HG03469 (cell line): ENCODE measurements at regions not wholly inside any gene's neighbourhood (a gene's known extent, or its start where the extent isn't known, plus 50 kb on each side); places are given as distances from the start of the nearest gene placed in this dataset.
"Not testable (repeated sequence)": the region's sequence is repeated elsewhere in the genome, so short reads cannot be mapped to it uniquely, and the experiment has no call there.

Experiments used
- ATAC-seq: cut with Tn5 transposase; IDR thresholded peaks from one replicate; pipeline ENCODE4 v1.9.1; 2021; ENCODE audit warnings: mild to moderate bottlenecking, moderate library complexity, moderate number of reproducible peaks; ENCODE audit not compliant: unreplicated experiment

DNA sequence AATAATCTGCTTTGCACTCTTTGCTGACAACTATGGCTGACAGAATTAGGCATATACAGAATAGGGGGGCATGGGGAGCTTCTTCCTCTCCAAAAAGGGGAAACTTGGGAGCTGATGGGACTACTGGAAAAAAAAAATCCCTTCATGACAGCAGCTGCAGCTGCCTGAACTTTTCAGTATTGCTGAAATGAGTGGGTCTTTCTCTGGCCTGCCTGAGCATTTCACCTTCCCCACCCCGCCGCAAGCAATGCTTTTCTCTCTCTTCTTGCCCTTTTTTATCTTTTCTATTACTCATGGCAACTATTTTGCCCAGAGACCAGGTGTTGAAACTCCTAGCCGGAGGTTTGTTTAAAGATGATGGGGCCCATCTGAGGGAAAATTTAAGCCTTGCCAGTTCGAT, 244.9 kb downstream of the SEMA3D start:
- no peak for ATAC-seq

DNA sequence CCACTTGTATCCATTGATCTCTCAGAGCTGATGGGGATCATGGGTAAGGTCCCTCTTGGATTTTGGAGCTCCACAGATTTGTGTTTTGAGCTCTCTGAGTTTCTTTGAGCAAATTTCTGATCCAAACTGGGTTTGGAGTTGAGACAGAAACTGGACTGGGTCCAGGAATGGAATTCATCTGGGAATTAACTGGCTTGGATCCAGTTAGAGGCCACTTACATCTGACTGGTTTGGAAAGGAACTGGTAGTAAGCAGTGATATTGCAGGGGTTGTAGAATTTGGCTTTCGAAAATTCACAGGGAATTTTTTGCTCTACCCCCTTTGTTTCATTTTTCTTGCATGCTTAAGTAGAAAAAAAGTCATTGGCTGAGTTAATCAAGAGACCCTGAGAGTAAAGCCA, 245.6 kb downstream of the SEMA3D start:
- no peak for ATAC-seq

DNA sequence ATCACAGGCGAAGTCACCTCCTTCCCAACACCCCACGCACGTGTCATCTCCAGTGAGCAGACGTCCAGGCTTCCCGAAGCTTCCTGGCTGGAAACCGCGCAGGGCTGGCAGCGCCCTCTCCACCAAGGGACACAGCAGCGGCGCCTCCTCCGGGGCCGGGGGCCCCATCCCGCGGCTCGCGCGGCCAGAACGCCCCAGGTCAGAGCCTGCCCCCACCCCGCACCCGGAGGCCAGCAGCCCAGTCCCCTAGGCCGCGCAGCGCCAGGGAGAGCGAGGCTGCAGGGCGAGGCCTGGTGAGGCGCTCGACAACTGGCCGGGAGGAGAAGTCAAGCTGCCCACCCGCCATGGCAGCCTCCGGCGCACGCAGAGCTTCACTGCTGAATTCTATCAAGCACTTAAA, 247.0 kb downstream of the SEMA3D start:
- no peak for ATAC-seq

DNA sequence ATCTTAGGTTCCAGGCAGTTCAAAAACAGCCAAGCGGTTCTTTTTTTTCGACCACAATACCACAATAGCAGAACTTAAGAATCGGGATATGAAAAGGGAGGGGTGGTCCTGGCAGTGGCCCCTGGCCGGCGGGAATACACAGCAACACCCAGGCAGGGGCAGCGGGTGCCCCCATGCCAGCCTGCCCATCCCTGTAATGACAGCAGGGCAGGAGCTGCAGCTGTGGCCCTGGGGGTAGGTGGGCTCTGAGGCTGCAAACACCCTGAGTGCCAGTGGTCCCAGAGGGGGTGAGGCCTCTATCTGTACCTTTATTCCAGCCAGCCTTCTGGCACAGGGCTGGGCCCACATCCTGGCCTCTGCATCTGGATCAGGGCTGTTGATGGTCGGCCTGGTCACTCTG, 247.4 kb downstream of the SEMA3D start:
- ATAC-seq: no peak

DNA sequence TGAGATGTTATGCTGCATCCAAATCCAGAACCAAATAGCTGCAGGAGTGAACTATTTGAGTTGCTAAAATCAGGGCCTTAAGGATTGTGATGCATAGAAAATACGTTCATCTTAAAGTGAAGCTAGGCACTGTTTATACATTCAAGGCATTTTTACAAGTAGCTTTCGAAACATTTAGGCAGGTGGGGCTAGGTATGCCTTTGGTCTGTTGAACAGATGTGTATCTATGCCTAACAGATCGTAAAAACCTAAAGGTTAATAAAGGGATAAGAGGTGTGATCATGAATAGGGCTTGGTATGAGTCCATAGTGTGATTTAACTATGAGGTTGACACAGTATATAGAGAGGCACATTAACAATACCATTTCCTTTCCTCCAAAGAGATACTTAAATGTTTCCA, 262.5 kb downstream of the SEMA3D start:
- ATAC-seq: no peak

DNA sequence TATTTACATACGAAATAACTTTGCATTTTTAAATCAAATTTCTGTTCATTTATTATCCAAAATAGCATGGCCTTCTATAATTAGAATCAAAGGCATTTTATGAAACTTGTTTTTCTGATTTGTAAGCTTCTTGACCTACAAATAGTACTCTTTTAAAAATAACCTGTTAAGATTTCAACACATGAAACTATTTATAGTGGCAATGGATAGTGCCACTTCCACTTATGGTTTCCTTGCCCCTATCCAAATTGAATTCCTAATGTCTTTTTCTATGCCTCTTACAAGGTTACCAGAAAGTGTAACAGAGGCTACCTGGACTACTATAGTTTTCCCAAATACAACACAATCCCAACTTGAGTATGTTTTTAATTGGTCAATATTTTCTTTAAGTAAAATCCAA, 263.5 kb downstream of the SEMA3D start:
- no peak for ATAC-seq

DNA sequence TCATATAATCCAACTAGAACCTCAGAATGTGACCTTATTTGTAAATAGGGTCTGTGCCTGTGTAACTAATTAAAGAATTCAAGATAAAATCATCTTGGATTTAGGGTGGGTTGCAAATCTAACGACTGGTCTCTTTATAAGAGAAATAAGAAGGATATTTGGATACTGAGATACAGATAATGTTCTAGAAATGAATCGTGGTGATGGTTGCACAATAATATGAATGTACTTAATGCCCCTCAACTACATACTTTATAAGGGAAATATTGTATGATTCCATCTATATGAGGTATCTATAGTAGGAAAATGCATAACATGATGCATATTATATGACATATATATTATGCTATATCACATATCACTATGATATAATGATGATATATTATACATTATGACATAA, 265.7 kb downstream of the SEMA3D start:
- ATAC-seq: no peak

DNA sequence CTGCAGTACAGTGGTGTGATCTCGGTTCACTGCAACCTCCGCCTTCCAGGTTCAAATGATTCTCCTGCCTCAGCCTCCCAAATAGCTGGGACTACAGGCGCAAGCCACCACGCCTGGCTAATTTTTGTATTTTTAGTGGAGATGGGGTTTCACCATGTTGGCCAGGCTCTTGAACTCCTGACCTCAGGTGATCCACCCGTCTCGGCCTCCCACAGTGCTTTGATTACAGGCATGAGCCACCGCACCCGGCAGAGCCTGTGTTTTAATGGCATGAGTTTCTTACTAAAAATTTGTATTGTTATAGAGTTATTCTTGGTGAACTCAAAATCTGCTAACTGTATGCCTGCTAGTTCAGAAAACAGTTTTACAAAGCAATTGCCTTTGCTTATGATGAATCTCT, 269.9 kb downstream of the SEMA3D start:
- not testable (repeated sequence) for ATAC-seq

DNA sequence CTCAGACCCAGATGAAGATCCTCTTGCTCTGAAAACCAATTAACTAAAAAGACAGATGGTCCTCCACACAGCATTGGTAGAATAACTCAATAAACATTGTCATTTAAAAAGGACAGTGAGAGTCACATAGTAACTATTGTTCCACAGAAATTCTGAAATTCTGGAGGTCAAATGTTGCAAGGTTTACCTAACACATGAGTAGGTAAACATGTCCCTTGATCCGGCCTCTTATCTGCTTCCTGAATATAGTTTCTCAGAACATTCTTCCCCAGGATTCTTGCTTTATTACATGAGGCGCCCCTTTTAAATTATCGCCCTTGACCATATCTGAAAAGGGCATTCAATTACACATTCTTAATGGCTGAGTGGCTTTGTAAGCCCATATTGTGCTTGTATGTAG, 270.7 kb downstream of the SEMA3D start:
- no peak for ATAC-seq

DNA sequence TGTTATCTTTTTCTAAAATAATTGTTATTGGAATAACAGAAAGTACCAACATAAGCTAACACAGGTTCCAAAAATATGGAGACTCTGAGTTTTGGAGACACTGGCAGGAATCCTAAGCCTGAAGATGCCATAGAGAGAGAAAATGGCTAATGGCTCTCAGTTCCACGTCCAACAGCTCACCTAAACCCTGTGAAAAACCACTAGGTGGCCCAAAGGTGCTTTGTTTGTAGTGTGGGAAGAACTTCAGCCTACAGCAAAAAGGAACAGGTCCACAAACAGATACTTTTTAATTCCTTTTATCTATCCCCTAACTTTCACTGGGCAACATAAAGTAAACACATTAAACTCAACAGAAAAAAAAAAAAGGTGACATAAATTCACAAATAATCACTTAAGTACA, 272.3 kb downstream of the SEMA3D start:
- no peak for ATAC-seq

DNA sequence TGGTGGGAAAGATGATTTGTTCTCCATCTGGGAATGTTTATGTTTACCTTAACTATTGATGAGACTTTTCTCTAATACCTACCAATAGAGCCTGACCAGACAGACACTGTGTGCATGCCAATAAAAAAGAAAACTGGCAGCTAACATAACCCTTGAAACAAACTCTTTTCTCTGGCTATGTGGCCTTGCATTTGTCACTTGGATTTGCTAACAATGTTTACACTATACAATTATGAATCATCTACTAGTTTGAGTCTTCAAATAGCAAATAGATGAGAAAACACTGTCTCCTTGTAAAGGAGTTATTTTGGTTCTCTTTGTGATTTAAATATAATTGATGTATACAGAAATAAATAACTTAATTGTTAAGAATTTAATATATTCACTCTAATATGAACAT, 273.1 kb downstream of the SEMA3D start:
- ATAC-seq: no peak

DNA sequence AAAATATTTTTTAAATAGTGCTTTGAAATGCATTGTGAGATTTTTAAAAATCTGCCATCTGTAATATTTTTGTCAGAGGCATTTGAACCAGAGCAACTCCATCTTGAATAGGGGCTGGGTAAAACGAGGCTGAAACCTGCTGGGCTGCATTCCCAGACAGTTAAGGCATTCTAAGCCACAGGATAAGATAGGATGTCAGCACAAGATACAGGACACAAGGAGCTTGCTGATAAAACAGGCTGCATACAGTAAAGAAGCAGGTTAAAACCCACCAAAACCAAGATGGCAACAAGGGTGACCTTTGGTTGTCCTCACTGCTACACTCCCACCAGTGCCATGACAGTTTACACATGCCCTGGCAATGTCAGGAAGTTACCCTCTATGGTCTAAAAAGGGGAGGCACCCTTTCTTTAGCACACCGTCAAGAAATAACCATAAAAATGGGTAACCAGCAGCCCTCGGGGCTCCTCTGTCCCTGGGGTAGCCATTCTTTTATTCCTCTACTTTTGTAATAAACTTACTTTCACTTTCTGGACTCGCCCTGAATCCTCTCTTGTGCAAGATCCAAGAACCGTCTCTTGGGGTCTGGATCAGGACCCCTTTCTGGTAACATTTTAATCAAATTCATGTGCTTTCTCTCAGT, 273.7 kb downstream of the SEMA3D start:
- ATAC-seq: no peak

DNA sequence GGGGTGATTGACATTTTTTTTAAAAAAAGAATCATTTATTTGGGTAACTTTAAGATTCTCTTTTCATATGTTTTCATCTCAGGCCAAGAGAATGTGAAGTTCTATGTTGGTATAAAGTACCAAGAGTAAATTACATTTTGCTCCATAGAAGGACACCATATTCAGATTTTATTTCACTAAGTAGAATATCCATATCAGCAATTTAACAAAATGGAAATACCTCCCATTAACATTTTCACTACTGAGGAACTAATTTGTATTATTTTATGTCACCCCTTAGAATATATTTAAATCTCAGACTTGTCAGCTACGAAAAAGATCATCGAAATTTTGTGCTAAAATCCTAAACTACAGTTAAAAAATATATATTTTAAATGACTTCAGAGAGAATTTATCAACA, 274.3 kb downstream of the SEMA3D start:
- no peak for ATAC-seq

DNA sequence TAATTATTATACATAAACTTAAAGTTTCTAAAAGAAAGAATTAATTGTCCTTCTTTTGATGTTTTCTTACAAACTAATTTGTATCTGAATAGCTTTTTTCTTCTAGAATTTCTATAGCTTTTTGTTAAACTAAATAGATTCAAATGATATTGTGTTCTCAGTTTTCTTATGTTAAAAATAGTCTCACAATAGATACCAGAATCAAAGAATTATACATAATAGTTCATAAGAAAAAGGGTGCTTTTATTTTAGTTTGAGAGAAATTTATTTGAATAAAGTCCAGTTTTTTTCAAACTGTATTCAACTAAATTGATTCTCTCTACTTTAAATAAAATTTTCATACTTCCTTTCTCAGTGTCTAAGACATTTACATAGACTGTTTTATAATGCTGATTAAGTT, 274.8 kb downstream of the SEMA3D start:
- ATAC-seq: no peak

DNA sequence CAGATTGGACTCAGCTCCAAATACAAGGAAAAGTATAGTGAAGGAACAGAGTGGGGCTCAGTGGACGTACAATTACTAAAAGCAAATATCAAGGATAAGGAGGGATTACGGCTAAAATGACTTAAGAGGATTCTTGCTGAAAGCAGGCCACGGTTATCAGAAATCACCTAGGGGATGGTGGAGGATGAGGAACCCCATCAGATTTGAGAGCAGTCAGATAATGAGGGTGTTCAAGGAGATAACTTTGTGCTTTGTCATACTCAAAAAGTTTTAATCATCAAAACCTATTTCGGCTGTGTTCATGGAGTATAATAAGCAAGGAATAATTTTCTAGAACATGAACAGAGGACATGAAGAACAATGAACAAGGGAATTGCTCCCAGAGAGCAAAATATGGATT, 275.8 kb downstream of the SEMA3D start:
- ATAC-seq: no peak

DNA sequence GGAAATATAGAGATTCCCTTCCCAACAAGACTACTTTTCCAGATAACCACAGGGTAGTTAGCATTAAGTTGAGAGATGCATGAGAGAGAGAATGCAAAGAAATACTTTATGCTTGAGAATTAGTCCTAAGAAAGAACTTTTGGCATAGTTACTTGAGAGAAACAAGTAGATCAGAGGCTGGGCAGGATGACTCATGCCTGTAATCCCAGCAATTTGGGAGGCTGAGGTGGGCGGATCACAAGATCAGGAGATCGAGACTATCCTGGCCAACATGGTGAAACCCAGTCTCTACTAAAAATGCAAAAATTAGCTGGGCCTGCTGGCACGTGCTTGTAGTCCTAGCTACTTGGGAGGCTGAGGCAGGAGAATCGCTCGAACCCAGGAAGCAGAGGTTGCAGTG, 276.5 kb downstream of the SEMA3D start:
- not testable (repeated sequence) for ATAC-seq

DNA sequence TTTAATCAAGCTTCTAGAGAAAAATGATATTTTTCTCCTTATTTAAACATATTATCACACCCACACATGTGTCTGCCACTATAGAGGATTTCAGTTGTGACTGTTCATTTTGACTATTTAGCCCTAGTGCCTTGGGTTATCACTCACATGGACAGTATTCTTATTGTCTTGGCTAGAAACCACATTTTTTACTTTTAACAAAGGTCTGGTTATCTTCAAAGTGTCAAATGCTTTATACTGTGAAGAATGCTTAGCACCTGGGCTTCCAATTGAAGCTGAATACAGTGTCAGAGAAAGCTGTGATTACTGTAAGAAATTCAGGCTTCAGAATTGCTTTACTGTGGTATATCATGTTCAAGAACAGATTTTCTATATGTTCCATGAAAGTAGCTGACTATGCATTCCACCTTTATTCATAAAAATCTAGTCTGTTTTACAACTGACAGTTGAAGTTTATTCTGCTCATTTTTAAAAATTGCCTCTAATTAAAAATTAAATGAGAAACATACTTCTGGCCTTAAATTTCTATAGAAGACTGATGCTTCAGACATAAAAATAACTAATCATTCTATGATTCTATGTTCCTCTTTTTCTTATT, 278.6 kb downstream of the SEMA3D start:
- no peak for ATAC-seq

DNA sequence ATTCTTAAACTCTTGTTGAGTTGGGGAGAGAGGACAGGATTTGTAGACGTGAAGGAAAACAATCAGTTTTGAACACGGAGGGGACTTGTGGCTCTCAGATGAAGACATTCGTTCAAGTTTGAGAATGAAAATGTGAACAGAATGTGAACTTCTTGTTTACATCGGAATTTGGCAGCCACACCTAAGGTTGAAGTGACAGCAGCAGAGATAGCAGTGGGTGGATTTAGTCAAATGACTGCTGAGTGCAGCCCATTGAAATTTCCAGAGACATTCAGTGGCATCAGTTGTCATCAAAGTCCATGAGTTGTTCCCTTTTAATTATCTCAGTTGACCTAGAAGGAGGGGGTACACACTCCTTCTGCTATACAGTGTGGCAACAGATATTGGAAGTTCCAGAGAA, 280.0 kb downstream of the SEMA3D start:
- ATAC-seq: no peak

DNA sequence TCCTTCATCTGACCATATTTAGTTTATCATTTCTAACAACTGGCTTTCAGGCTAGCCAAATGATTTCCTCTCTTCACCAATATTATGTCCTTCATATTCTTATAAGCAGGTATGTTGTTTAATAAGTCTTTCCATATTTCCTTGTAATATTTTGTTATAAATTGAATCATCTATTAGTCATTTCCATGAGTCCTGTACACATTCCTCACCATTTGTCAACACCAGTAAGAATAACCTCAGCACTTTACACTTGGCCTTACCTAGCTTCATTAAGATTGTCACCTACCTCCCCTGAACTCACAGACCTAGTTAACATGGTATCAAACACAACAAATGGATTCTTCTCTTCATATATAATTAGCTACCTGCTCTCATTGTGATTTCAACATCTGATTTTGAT, 282.3 kb downstream of the SEMA3D start:
- ATAC-seq: no peak

DNA sequence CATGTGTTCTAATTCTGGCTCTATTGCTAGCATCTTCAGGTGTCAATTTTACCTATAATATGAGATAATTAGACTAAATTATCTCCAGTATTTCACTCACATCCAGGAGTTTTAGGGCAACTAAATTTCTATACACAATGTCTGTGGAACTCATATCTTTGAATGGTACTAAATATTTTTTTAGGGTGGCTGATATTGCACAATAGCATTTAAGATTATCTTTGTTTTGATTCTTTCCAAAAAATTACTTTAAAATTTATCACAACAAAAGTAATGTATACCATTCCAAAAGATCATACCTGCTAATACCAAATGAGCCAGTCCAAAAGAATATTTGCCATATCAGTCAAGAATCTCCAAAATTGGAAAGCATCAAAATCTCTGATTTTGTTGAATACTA, 285.5 kb downstream of the SEMA3D start:
- no peak for ATAC-seq

DNA sequence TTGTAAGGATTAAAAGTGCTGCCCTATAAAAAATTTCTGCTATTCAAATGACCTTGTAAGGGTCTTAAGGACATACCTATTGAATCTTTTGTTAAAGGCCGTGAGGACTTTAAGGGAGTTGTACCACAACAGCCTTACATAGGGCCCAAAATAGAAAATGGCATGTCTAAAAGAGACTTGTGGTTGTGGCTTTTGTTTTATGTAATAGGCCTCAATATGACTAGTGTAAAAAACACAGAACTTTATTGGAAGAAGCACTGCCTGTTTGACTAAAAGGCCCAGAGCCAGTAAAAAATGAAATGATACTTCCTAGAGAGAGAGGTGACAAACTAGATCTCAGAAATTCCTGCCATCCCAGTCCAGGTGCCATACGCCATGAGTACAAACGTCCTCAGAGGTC, 286.6 kb downstream of the SEMA3D start:
- no peak for ATAC-seq

DNA sequence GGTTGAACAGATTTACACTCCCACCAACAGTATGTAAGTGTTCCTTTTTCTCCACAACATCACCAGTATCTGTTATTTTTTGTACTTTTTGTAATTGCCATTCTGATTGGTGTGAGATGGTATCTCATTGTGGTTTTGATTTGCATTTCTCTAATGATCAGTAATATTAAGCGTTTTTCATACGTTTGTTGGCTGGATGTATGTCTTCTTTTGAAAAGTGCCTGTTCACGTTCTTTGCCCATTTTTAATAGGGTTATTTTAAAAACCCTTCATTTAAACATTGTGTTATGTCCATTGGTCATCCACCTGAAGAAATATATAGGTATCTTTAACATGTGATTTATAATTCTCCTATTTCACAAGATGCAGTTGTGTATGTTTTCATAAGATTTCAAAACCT, 291.3 kb downstream of the SEMA3D start:
- no peak for ATAC-seq

DNA sequence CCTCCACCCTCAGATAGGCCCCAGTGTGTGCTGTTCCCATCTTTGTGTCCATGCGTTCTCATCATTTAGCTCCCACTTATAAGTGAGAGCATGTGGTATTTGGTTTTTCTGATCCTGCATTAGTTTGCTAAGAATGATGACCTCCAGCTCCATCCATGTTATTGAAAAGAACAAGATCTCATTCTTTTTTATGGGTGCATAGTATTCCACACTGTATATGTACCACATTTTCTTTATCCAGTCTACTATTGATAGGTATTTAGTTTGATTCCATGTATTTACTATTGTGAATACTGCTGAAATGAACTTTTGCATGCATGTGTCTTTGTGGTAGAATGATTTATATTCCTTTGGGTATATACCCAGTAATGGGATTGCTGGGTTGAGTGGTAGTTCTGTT, 303.3 kb downstream of the SEMA3D start:
- not testable (repeated sequence) for ATAC-seq
